BE2C (cell line): ENCODE measurements at regions not wholly inside any gene's neighbourhood (a gene's known extent, or its start where the extent isn't known, plus 50 kb on each side); places are given as distances from the start of the nearest gene placed in this dataset.

Source experiments
- DNase-seq: peaks from one replicate; pipeline ENCODE4 v3.0.0-alpha.2; 2020
- H3K27me3 ChIP-seq: fragments of 250-450 bp; sonication (Bioruptor Pico); 2 replicates; pipeline ENCODE4 v1.5.1; 2020; ENCODE audit warnings: mild to moderate bottlenecking
- H3K36me3 ChIP-seq: fragments of 250-450 bp; sonication (Bioruptor Pico); 2 replicates; pipeline ENCODE4 v1.5.1; 2020; ENCODE audit warnings: mild to moderate bottlenecking
- H3K4me1 ChIP-seq: fragments of 250-450 bp; sonication (Bioruptor Pico); 2 replicates; pipeline ENCODE4 v1.5.1; 2020
- H3K4me3 ChIP-seq: 2 replicates; pipeline ENCODE4 v1.5.1; 2011; ENCODE audit warnings: low read depth, low read length
- H3K9me3 ChIP-seq: fragments of 250-450 bp; sonication (Bioruptor Pico); 2 replicates; pipeline ENCODE4 v1.5.1; 2020
- TF ChIP-seq, protein P1 (sequence below): IDR thresholded peaks from 2 replicates; pipeline ENCODE4 v1.5.1; 2012; ENCODE audit warnings: mild to moderate bottlenecking, low read depth, low read length

- H3K4me1 ChIP-seq: no peaks in the 10 kb centered on the region
- no peaks in the 10 kb centered on the region for H3K9me3 ChIP-seq
- TF ChIP-seq, protein P1, sequence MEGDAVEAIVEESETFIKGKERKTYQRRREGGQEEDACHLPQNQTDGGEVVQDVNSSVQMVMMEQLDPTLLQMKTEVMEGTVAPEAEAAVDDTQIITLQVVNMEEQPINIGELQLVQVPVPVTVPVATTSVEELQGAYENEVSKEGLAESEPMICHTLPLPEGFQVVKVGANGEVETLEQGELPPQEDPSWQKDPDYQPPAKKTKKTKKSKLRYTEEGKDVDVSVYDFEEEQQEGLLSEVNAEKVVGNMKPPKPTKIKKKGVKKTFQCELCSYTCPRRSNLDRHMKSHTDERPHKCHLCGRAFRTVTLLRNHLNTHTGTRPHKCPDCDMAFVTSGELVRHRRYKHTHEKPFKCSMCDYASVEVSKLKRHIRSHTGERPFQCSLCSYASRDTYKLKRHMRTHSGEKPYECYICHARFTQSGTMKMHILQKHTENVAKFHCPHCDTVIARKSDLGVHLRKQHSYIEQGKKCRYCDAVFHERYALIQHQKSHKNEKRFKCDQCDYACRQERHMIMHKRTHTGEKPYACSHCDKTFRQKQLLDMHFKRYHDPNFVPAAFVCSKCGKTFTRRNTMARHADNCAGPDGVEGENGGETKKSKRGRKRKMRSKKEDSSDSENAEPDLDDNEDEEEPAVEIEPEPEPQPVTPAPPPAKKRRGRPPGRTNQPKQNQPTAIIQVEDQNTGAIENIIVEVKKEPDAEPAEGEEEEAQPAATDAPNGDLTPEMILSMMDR: no peak
- no peaks in the 10 kb centered on the region for H3K27me3 ChIP-seq
- DNase-seq: no peak
- no peak overlapping the region for H3K4me3 ChIP-seq
- no peaks in the 10 kb centered on the region for H3K36me3 ChIP-seq
These were observed 260.4 kb upstream of the ATP10B start for GRCh38 chr5:161112371-161112770.

DNA sequence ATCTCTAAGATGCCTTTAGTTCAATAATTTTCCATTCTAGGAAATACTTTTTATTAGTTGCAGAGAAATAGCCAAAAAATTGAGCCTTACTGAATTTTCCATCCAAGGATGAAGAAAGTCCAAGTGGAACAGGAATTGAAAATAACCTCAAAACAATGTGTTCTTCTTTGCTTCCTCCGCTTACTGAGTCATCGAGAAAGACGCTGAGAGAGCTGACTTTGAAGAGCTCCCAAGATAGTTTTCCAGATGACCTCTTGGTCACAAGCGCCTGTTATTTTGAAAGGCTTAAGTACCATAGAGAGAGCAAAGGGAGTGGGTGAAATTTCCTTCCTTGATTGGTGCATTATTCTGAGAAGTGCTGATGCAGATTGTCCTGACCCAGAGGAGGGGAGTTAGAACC, 253.5 kb upstream of the ATP10B start:
- DNase-seq: no peak
- H3K4me1 ChIP-seq: no peaks in the 10 kb centered on the region
- H3K36me3 ChIP-seq: no peaks in the 10 kb centered on the region
- no peaks in the 10 kb centered on the region for H3K9me3 ChIP-seq
- H3K4me3 ChIP-seq: no peak overlapping the region
- TF ChIP-seq, protein P1: no peak
- no peaks in the 10 kb centered on the region for H3K27me3 ChIP-seq

- no peaks in the 10 kb centered on the region for H3K27me3 ChIP-seq
- no peaks in the 10 kb centered on the region for H3K36me3 ChIP-seq
- no peaks in the 10 kb centered on the region for H3K4me1 ChIP-seq
- TF ChIP-seq, protein P1: no peak
- no peak overlapping the region for H3K4me3 ChIP-seq
- no peak for DNase-seq
- H3K9me3 ChIP-seq: no peaks in the 10 kb centered on the region
These were observed 246.5 kb upstream of the ATP10B start for GRCh38 chr5:161098516-161098915.

- no peaks in the 10 kb centered on the region for H3K27me3 ChIP-seq
- DNase-seq: no peak
- no peaks in the 10 kb centered on the region for H3K4me1 ChIP-seq
- no peaks in the 10 kb centered on the region for H3K9me3 ChIP-seq
- no peak overlapping the region for H3K4me3 ChIP-seq
- no peaks in the 10 kb centered on the region for H3K36me3 ChIP-seq
- TF ChIP-seq, protein P1: no peak
These were observed 244.6 kb upstream of the ATP10B start for GRCh38 chr5:161096581-161096980.

DNA sequence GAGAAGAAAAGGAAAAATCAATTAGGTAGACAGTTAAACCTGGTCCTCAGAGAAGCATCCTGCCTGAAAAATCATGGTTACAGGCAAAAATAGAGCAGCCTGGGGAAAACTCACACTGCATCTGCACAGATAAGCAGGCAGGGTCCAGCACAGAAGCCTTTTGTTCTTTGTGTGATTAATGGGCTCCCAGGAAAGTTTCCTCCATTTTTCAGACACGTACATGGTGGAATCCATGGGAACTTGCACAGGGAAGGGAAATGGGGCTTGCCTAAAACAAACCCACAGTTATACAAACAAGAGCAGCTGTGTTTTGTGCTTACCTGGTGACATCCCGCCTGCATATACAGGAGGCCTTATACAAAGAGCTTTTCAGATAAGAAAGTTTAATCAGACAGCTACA, 243.9 kb upstream of the ATP10B start:
- H3K36me3 ChIP-seq: no peaks in the 10 kb centered on the region
- TF ChIP-seq, protein P1: no peak
- DNase-seq: no peak
- H3K9me3 ChIP-seq: no peaks in the 10 kb centered on the region
- H3K4me1 ChIP-seq: no peaks in the 10 kb centered on the region
- no peak overlapping the region for H3K4me3 ChIP-seq
- H3K27me3 ChIP-seq: no peaks in the 10 kb centered on the region

- no peaks in the 10 kb centered on the region for H3K4me1 ChIP-seq
- H3K27me3 ChIP-seq: no peaks in the 10 kb centered on the region
- TF ChIP-seq, protein P1: no peak
- no peaks in the 10 kb centered on the region for H3K36me3 ChIP-seq
- no peaks in the 10 kb centered on the region for H3K9me3 ChIP-seq
- DNase-seq: no peak
- H3K4me3 ChIP-seq: no peak overlapping the region
These were observed 242.4 kb upstream of the ATP10B start for GRCh38 chr5:161094411-161094810.
